Vagina (tissue), 2 donors: ENCODE measurements at regions not wholly inside any gene's neighbourhood (a gene's known extent, or its start where the extent isn't known, plus 50 kb on each side); places are given as distances from the start of the nearest gene placed in this dataset.

Experiments used
- DNase-seq, 2 donors: peaks; one replicate each; pipeline ENCODE4 v3.0.0-alpha.2; 2017; ENCODE audit errors: extremely low spot score in 2 of 2
- H3K27ac ChIP-seq: fragments of 200-600 bp; sonication (generic); one replicate; pipeline ENCODE4 v1.5.1; 2019
- H3K27me3 ChIP-seq: fragments of 200-600 bp; sonication (generic); one replicate; pipeline ENCODE4 v1.5.1; 2019
- H3K36me3 ChIP-seq, 2 donors: fragments of 200-600 bp; sonication (generic); one replicate each; pipeline ENCODE4 v1.5.1; 2017 to 2019
- H3K4me1 ChIP-seq: fragments of 200-600 bp; sonication (generic); one replicate; pipeline ENCODE4 v1.5.1; 2019
- H3K4me3 ChIP-seq, 2 donors: fragments of 200-600 bp; sonication (generic); 1 replicate in 1 of 2; 2 replicates in 1 of 2; pipeline ENCODE4 v1.5.1; 2016 to 2019
- H3K9me3 ChIP-seq: fragments of 200-600 bp; sonication (generic); one replicate; pipeline ENCODE4 v1.5.1; 2019
- POLR2A ChIP-seq, 2 donors: fragments of 450-650 bp; IDR thresholded peaks; one replicate each; pipeline ENCODE4 v1.6.1; 2017; ENCODE audit warnings: antibody characterized with exemption in 2 of 2, mild to moderate bottlenecking in 2 of 2, moderate library complexity in 2 of 2
- POLR2AphosphoS5 ChIP-seq, 2 donors: sonication (generic); formaldehyde crosslinking; IDR thresholded peaks; one replicate each; pipeline ENCODE4 v1.9.0; 2017; ENCODE audit warnings: antibody characterized with exemption in 2 of 2, mild to moderate bottlenecking in 2 of 2, low read depth in 1 of 2; ENCODE audit not compliant: insufficient read depth in 1 of 2
- intact Hi-C: fragments of 100-400 bp; cut with DNase I; formaldehyde crosslinking; loops from one replicate; pipeline ENCODE4 v1.15.1; 2023
- TF ChIP-seq, protein P1 (sequence below), 3 experiments: fragments of 450-650 bp in 2 of 3; fragments of 200-600 bp in 1 of 3; sonication (generic) in 1 of 3; IDR thresholded peaks; one replicate each; pipeline ENCODE4 v1.5.1; 2017 to 2019; ENCODE audit warnings: antibody characterized with exemption in 3 of 3, mild to moderate bottlenecking in 2 of 3, moderate library complexity in 2 of 3

DNA sequence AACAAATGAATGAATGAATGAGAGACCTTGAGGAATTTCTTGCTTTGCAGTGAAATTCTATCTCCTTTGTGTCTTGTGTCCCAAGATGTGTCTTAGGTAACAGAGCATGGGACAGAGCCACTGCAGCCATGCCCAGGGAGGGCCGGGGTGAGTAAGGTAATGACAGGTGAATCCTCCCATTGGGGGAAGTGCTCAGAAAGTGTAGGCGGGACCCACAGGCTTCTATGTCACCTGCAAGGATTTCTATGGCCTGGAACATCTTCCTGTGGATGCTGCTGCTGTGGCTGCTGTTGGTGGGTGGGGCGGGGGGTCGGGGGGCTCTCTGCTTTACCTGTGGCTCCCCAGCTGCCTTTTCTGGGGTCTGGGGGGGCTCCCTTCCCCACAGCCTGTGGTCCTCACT is 133.6 kb upstream of the IER5L start:
- Histone ChIP-seq H3K27me3 (no peaks in the 10 kb centered on the region), H3K27ac (no peak overlapping the region), H3K9me3 (no peaks in the 10 kb centered on the region), H3K4me1 (peaks cover 17% of the 10 kb centered on the region), H3K4me3 (no peak overlapping the region), H3K36me3 (no peaks in the 10 kb centered on the region)
- TF ChIP-seq POLR2A (IDR thresholded peaks at IDR 0.05) = no peak
- intact Hi-C loops = no loop called here
- DNase-seq = no peak

DNA sequence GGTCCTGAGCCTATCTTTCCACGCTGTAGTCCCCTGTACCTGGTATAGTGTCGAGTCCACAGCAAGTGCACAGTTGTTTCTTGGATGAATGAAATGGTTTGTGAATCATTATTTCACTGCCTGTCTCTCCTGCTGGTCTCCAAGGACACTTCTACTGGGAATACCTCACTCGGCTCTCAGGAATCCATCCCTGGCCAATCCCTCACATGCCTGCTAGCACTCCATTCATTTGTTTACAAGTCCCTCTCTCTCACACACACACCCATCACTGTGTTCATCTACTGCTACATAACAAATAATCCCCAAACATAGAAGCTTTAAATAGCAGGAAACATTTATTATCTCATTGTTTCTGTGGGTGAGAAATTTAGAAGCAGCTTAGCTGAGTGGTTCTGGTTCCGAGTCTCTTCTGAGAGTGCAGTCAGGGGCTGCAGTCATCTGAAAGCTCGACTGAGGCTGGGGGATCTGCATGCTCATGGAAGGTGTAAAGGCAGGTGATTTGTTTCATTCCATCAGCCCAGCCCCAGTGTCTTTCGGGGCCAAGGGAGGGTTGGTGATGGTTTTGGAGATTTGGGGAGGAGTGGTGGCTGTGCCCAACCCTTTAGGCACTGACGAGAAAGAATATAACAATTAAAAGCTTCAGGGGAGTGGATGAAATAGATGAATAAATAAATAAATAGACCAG is 132.7 kb upstream of the IER5L start:
- Histone ChIP-seq H3K4me1 (peaks cover 8% of the 10 kb centered on the region), H3K4me3 (no peak overlapping the region), H3K36me3 (no peaks in the 10 kb centered on the region), H3K27ac (no peak overlapping the region), H3K9me3 (no peaks in the 10 kb centered on the region), H3K27me3 (no peaks in the 10 kb centered on the region)
- TF ChIP-seq, protein P1, sequence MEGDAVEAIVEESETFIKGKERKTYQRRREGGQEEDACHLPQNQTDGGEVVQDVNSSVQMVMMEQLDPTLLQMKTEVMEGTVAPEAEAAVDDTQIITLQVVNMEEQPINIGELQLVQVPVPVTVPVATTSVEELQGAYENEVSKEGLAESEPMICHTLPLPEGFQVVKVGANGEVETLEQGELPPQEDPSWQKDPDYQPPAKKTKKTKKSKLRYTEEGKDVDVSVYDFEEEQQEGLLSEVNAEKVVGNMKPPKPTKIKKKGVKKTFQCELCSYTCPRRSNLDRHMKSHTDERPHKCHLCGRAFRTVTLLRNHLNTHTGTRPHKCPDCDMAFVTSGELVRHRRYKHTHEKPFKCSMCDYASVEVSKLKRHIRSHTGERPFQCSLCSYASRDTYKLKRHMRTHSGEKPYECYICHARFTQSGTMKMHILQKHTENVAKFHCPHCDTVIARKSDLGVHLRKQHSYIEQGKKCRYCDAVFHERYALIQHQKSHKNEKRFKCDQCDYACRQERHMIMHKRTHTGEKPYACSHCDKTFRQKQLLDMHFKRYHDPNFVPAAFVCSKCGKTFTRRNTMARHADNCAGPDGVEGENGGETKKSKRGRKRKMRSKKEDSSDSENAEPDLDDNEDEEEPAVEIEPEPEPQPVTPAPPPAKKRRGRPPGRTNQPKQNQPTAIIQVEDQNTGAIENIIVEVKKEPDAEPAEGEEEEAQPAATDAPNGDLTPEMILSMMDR (IDR thresholded peaks at IDR 0.05) = no peak
- intact Hi-C loops = no loop called here
- DNase-seq = no peak

DNA sequence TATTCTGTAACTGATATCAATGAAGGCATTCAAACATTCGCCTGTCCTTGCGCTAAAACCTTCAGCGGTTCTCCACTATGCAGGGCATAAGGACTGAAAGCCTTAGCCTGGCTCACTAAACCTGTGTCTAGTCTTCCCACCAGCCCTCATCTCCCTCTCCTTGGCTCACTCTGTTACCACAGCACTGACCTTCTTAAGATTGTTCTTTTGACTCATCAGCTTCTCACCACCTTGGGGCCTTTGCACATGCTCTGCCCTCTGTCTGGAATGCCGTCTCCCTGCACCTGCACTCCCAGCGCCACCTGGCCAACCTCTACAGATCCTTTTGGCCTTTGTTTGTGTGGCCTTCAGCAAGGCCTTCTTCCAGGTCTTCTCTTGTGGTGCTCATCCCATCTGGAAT is 131.8 kb upstream of the IER5L start:
- Histone ChIP-seq H3K27ac (no peak overlapping the region), H3K36me3 (no peaks in the 10 kb centered on the region), H3K4me3 (no peak overlapping the region), H3K9me3 (no peaks in the 10 kb centered on the region), H3K4me1 (peaks cover 8% of the 10 kb centered on the region), H3K27me3 (no peaks in the 10 kb centered on the region)
- no peak for DNase-seq
- intact Hi-C loops = no loop called here
- no peak for TF ChIP-seq POLR2A (IDR thresholded peaks at IDR 0.05)
- TF ChIP-seq POLR2AphosphoS5 (IDR thresholded peaks at IDR 0.05; ENCODE audit: insufficient read depth in 1 of 2, low read depth in 1 of 2) = no peak
- TF ChIP-seq, protein P1 (IDR thresholded peaks at IDR 0.05) = no peak

DNA sequence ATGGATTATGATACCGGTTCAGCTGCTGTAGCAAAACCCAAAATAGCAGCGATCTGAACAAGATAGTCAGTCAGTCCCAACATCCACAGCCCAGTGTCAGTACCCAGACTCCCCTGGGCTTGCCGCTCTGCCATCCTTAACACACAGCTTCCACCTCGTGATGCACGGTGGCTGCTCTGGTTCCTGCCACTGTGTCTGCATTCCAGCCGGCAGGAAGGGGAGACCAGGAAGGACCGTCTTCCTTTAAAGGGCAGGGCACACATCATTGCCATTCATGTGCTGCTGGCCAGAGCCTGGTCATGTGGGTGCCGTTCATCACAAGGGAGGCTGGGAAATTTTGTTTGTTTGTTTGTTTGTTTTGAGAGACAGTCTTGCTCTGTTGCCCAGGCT is 131.0 kb upstream of the IER5L start:
- TF ChIP-seq POLR2A (IDR thresholded peaks at IDR 0.05) = no peak
- TF ChIP-seq, protein P1 (IDR thresholded peaks at IDR 0.05) = no peak
- TF ChIP-seq POLR2AphosphoS5 (IDR thresholded peaks at IDR 0.05; ENCODE audit: insufficient read depth in 1 of 2, low read depth in 1 of 2) = no peak
- peak in 1 of 2 donors; percentile 81 for DNase-seq
- no peaks in the 10 kb centered on the region for H3K27me3 ChIP-seq
- H3K27ac ChIP-seq = no peak overlapping the region
- H3K4me3 ChIP-seq = no peak overlapping the region
- H3K36me3 ChIP-seq = no peaks in the 10 kb centered on the region
- no peaks in the 10 kb centered on the region for H3K9me3 ChIP-seq
- peaks cover 3% of the 10 kb centered on the region for H3K4me1 ChIP-seq
- intact Hi-C loops = no loop called here

DNA sequence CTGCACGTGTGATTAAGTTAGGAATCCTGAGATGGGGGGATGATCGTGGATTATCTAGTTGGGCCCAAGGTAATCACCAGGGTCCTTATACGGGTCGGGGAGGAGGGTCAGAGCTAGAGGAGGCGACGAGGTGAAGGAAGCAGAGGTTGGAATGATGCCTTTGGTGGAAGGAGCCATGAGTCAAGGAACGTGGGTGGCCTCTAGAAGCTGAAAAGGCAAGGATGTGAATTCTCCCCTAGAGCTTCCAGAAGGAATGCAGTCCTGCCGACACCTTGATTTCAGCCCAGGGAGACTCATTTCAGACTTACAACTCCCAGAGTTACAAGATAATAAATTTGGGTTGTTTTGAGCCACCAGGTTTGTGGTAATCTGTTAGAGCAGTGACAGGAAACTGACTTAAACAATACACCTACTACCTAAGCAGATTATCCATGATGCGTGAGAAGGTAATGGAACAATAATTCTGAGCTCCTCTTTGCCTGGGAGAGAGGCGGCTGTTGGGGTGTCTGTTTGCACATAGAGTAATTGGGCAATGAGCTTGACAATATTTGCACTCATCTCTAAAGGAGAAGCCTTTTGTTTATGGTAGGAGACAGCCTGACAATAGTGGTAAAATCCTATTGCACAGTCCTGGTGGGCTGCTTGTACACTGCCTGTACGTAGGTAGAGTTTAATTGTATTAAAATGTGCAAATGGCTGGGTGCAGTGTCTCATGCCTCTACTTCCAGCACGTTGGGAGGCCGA is 129.3 kb upstream of the IER5L start:
- DNase-seq = no peak
- H3K27me3 ChIP-seq = no peaks in the 10 kb centered on the region
- H3K4me1 ChIP-seq = no peaks in the 10 kb centered on the region
- H3K9me3 ChIP-seq = no peaks in the 10 kb centered on the region
- no peaks in the 10 kb centered on the region for H3K36me3 ChIP-seq
- intact Hi-C loops = no loop called here
- no peak overlapping the region for H3K27ac ChIP-seq
- H3K4me3 ChIP-seq = no peak overlapping the region
- TF ChIP-seq POLR2AphosphoS5 (IDR thresholded peaks at IDR 0.05; ENCODE audit: insufficient read depth in 1 of 2, low read depth in 1 of 2) = no peak
- TF ChIP-seq, protein P1 (IDR thresholded peaks at IDR 0.05) = no peak
- no peak for TF ChIP-seq POLR2A (IDR thresholded peaks at IDR 0.05)
